ENCODE measurements at regions not wholly inside any gene's neighbourhood (a gene's known extent, or its start where the extent isn't known, plus 50 kb on each side); places are given as distances from the start of the nearest gene placed in this dataset.

- WGBS = 74% methylated on average over 1 of the region's 1 CpG
- H3K27ac ChIP-seq (ENCODE audit: low read depth in 1 of 2, low read length in 2 of 2) = no peak overlapping the region
- no peak for DNase-seq (ENCODE audit: low spot score)
- H3K9me3 ChIP-seq (ENCODE audit: control insufficient read depth in 4 of 4, low read length in 3 of 4) = peaks cover 0 to 8% (median 2%) of the 10 kb centered on the region in 4 donors
- TF ChIP-seq MAX (IDR thresholded peaks at IDR 0.05) (no peak), NR2F2 (IDR thresholded peaks at IDR 0.05) (no peak), EGR1 (IDR thresholded peaks at IDR 0.05; ENCODE audit: low read depth in 2 of 2) (no peak), REST (IDR thresholded peaks at IDR 0.05) (no peak), RAD21 (IDR thresholded peaks at IDR 0.05) (no peak), FOXA2 (IDR thresholded peaks at IDR 0.05) (no peak), HNF4G (IDR thresholded peaks at IDR 0.05) (no peak), FOXA1 (IDR thresholded peaks at IDR 0.05) (no peak)
- no peaks in the 10 kb centered on the region for H3K4me1 ChIP-seq (ENCODE audit: control insufficient read depth in 4 of 4, insufficient read depth in 4 of 4, low read length in 3 of 4)
- H3K4me3 ChIP-seq (ENCODE audit: low read depth in 1 of 3, low read length in 3 of 3) = no peak overlapping the region
- H3K9ac ChIP-seq (ENCODE audit: low read depth in 1 of 2, low read length in 2 of 2) = no peak overlapping the region
- no peaks in the 10 kb centered on the region for H3K36me3 ChIP-seq (ENCODE audit: control insufficient read depth in 4 of 4, insufficient read depth in 3 of 4, low read depth in 1 of 4, low read length in 3 of 4)
- no peaks in the 10 kb centered on the region for H3K27me3 ChIP-seq (ENCODE audit: control insufficient read depth in 4 of 4, insufficient read depth in 4 of 4, low read length in 3 of 4)
Measured at GRCh38 chr6:112597176-112597575, 250.0 kb downstream of the RFPL4B start.

GRCh38 chr6:112600168-112600567, 253.0 kb downstream of the RFPL4B start:
- no peak overlapping the region for H3K27ac ChIP-seq (ENCODE audit: low read depth in 1 of 2, low read length in 2 of 2)
- H3K9ac ChIP-seq (ENCODE audit: low read depth in 1 of 2, low read length in 2 of 2) = no peak overlapping the region
- DNase-seq (ENCODE audit: low spot score) = no peak
- H3K4me3 ChIP-seq (ENCODE audit: low read depth in 1 of 3, low read length in 3 of 3) = no peak overlapping the region
- H3K27me3 ChIP-seq (ENCODE audit: control insufficient read depth in 4 of 4, insufficient read depth in 4 of 4, low read length in 3 of 4) = no peaks in the 10 kb centered on the region
- H3K36me3 ChIP-seq (ENCODE audit: control insufficient read depth in 4 of 4, insufficient read depth in 3 of 4, low read depth in 1 of 4, low read length in 3 of 4) = no peaks in the 10 kb centered on the region
- 70% methylated on average over 3 of the region's 3 CpGs for WGBS
- TF ChIP-seq HNF4A (conservative IDR thresholded peaks at IDR 0.05) (no peak), ZBTB33 (IDR thresholded peaks at IDR 0.05) (no peak), GABPA (IDR thresholded peaks at IDR 0.05 in 1 of 2, conservative IDR thresholded peaks at IDR 0.05 in 1 of 2) (no peak), FOXA2 (IDR thresholded peaks at IDR 0.05) (no peak), JUND (IDR thresholded peaks at IDR 0.05) (no peak), HNF4G (IDR thresholded peaks at IDR 0.05) (no peak), TAF1 (conservative IDR thresholded peaks at IDR 0.05) (no peak), SP1 (IDR thresholded peaks at IDR 0.05) (no peak), RXRA (IDR thresholded peaks at IDR 0.05) (no peak), RAD21 (IDR thresholded peaks at IDR 0.05) (no peak), ATF3 (IDR thresholded peaks at IDR 0.05) (no peak)
- H3K9me3 ChIP-seq (ENCODE audit: control insufficient read depth in 4 of 4, low read length in 3 of 4) = no peaks in the 10 kb centered on the region
- H3K4me1 ChIP-seq (ENCODE audit: control insufficient read depth in 4 of 4, insufficient read depth in 4 of 4, low read length in 3 of 4) = no peaks in the 10 kb centered on the region
